H1 (cell line): ENCODE measurements at regions not wholly inside any gene's neighbourhood (a gene's known extent, or its start where the extent isn't known, plus 50 kb on each side); places are given as distances from the start of the nearest gene placed in this dataset.

Source experiments
- CTCF ChIA-PET: fragments of 300-600 bp; sonication (Branson Sonifier 250); formaldehyde crosslinking; loops from one replicate; lab custom pipeline; 2021; ENCODE audit not compliant: partially characterized antibody; lab: Charles Lee
- POLR2A ChIA-PET: fragments of 300-600 bp; sonication (Branson Sonifier 250); formaldehyde crosslinking; loops from one replicate; lab custom pipeline; 2021; ENCODE audit warnings: inconsistent platforms; ENCODE audit not compliant: partially characterized antibody; lab: Charles Lee
- DNase-seq, 2 experiments: peaks; one replicate each; pipeline versions ENCODE4 v3.0.0 to v3.0.0-alpha.2; 2010 to 2022; ENCODE audit warnings: low spot score in 2 of 2, low read depth in 1 of 2, mixed read lengths in 1 of 2
- FAIRE-seq: peaks from 2 replicates; lab custom pipeline; 2011; peaks lifted over from hg19 to GRCh38; lab: Jason Lieb, UNC
- H2AFZ ChIP-seq: 2 replicates; pipeline ENCODE4 v1.8.1; 2012; ENCODE audit warnings: low read length, inconsistent platforms
- H2AK5ac ChIP-seq: 2 replicates; pipeline ENCODE4 v1.6.1; 2013; ENCODE audit warnings: low read depth, low read length
- H2BK120ac ChIP-seq: replicated peaks from 2 replicates; pipeline ENCODE3; 2013; ENCODE audit warnings: low read depth, low read length, inconsistent platforms
- H2BK12ac ChIP-seq: 2 replicates; pipeline ENCODE4 v1.6.1; 2013; ENCODE audit warnings: low read depth, low read length
- H2BK15ac ChIP-seq: 2 replicates; pipeline ENCODE4 v1.6.1; 2013; ENCODE audit warnings: low read length
- H2BK20ac ChIP-seq: 2 replicates; pipeline ENCODE4 v1.6.1; 2013; ENCODE audit warnings: low read length
- H2BK5ac ChIP-seq: 2 replicates; pipeline ENCODE4 v1.6.1; 2013; ENCODE audit warnings: low read depth, low read length
- H3K14ac ChIP-seq: 2 replicates; pipeline ENCODE4 v1.6.1; 2013; ENCODE audit warnings: inconsistent platforms; ENCODE audit not compliant: insufficient read length
- H3K18ac ChIP-seq: 2 replicates; pipeline ENCODE4 v1.6.1; 2013; ENCODE audit warnings: low read length; ENCODE audit errors: extremely low read depth
- H3K23ac ChIP-seq: 2 replicates; pipeline ENCODE4 v1.6.1; 2013; ENCODE audit warnings: inconsistent platforms; ENCODE audit not compliant: insufficient read length
- H3K23me2 ChIP-seq: 2 replicates; pipeline ENCODE4 v1.6.1; 2013; ENCODE audit warnings: low read depth, low read length
- H3K27ac ChIP-seq: 2 replicates; pipeline ENCODE4 v1.6.1; 2011; ENCODE audit warnings: low read depth, low read length, inconsistent platforms
- H3K27me3 ChIP-seq, 4 experiments: replicated peaks in 1 of 4; 1 replicate in 1 of 4; 2 replicates in 3 of 4; pipeline versions ENCODE4 v1.6.1 to v1.8.1; 2011 to 2013; ENCODE audit warnings: low read length in 3 of 4, mild to moderate bottlenecking in 3 of 4, inconsistent platforms in 2 of 4, mixed read lengths in 2 of 4, moderate library complexity in 1 of 4; ENCODE audit not compliant: control insufficient read depth in 3 of 4, insufficient read depth in 3 of 4; ENCODE audit errors: extremely low read depth in 1 of 4
- H3K36me3 ChIP-seq, 4 experiments: 2 replicates each; pipeline versions ENCODE4 v1.6.1 to v1.8.1; 2011 to 2013; ENCODE audit warnings: mild to moderate bottlenecking in 4 of 4, low read length in 3 of 4, moderate library complexity in 2 of 4, control low read depth in 1 of 4, inconsistent platforms in 1 of 4; ENCODE audit not compliant: insufficient read depth in 4 of 4, control insufficient read depth in 2 of 4
- H3K4ac ChIP-seq: replicated peaks from 2 replicates; pipeline ENCODE3; 2013; ENCODE audit warnings: low read length, low read depth, mixed read lengths, inconsistent platforms; ENCODE audit not compliant: insufficient read length
- H3K4me1 ChIP-seq, 4 experiments: replicated peaks in 1 of 4; 1 replicate in 1 of 4; 2 replicates in 3 of 4; pipeline versions ENCODE4 v1.6.1 to v1.8.1; 2011 to 2013; ENCODE audit warnings: low read length in 3 of 4, inconsistent platforms in 2 of 4, mixed read lengths in 1 of 4; ENCODE audit not compliant: insufficient read depth in 4 of 4, control insufficient read depth in 3 of 4
- H3K4me2 ChIP-seq, 2 experiments: 2 replicates each; pipeline versions ENCODE4 v1.6.1 to v1.8.1; 2011 to 2013; ENCODE audit warnings: low read depth in 2 of 2, low read length in 2 of 2, control low read depth in 1 of 2, inconsistent platforms in 1 of 2, mild to moderate bottlenecking in 1 of 2; ENCODE audit not compliant: insufficient read depth in 1 of 2
- H3K4me3 ChIP-seq, 4 experiments: fragments of 200-600, 300-600 bp in 1 of 4; sonication (generic), shearing (Covaris generic), sonication (Bioruptor Twin) in 1 of 4; 2 replicates each; pipeline versions ENCODE4 v1.5.1 to v1.8.1; 2011 to 2016; ENCODE audit warnings: low read length in 4 of 4, low read depth in 3 of 4, control low read depth in 2 of 4, inconsistent platforms in 2 of 4, mild to moderate bottlenecking in 2 of 4, mixed read lengths in 1 of 4, moderate library complexity in 1 of 4; ENCODE audit not compliant: insufficient read depth in 2 of 4; ENCODE audit errors: extremely low read depth in 1 of 4
- H3K56ac ChIP-seq: replicated peaks from 2 replicates; pipeline ENCODE3; 2013; ENCODE audit warnings: low read depth, mild to moderate bottlenecking, mixed read lengths, low read length, inconsistent platforms; ENCODE audit not compliant: insufficient read length
- H3K79me1 ChIP-seq: 2 replicates; pipeline ENCODE4 v1.6.1; 2013; ENCODE audit warnings: low read depth, low read length, control low read depth
- H3K79me2 ChIP-seq, 2 experiments: 2 replicates each; pipeline versions ENCODE4 v1.6.1 to v1.8.1; 2012 to 2013; ENCODE audit warnings: low read length in 2 of 2, mild to moderate bottlenecking in 2 of 2, inconsistent platforms in 1 of 2; ENCODE audit not compliant: insufficient read depth in 2 of 2, control insufficient read depth in 1 of 2
- H3K9ac ChIP-seq, 4 experiments: replicated peaks in 1 of 4; 1 replicate in 1 of 4; 2 replicates in 3 of 4; pipeline versions ENCODE4 v1.6.1 to v1.8.1; 2011 to 2013; ENCODE audit warnings: low read depth in 3 of 4, low read length in 3 of 4, control low read depth in 2 of 4, mild to moderate bottlenecking in 2 of 4, moderate library complexity in 2 of 4, inconsistent platforms in 1 of 4; ENCODE audit errors: extremely low read depth in 1 of 4
- H3K9me3 ChIP-seq, 2 experiments: 2 replicates each; pipeline versions ENCODE4 v1.6.1 to v1.8.1; 2012 to 2013; ENCODE audit warnings: mild to moderate bottlenecking in 2 of 2, moderate library complexity in 2 of 2, control low read depth in 1 of 2, inconsistent platforms in 1 of 2, low read depth in 1 of 2, low read length in 1 of 2, mixed read lengths in 1 of 2; ENCODE audit not compliant: insufficient read depth in 2 of 2
- H4K20me1 ChIP-seq, 2 experiments: replicated peaks in 1 of 2; 2 replicates each; pipeline versions ENCODE3 to v1.8.1; 2011 to 2013; ENCODE audit warnings: inconsistent platforms in 2 of 2, low read length in 2 of 2, mild to moderate bottlenecking in 1 of 2; ENCODE audit not compliant: insufficient read depth in 2 of 2, control insufficient read depth in 1 of 2
- H4K5ac ChIP-seq: 2 replicates; pipeline ENCODE4 v1.6.1; 2013; ENCODE audit warnings: low read length, low read depth, mixed read lengths, inconsistent platforms; ENCODE audit not compliant: insufficient read length
- H4K8ac ChIP-seq: 2 replicates; pipeline ENCODE4 v1.8.0; 2013; ENCODE audit warnings: mild to moderate bottlenecking, moderate library complexity, low read length, inconsistent platforms; ENCODE audit not compliant: insufficient read depth; ENCODE audit errors: extremely low read depth
- H4K91ac ChIP-seq: replicated peaks from 2 replicates; pipeline ENCODE3; 2013; ENCODE audit warnings: low read length, mixed read lengths, inconsistent platforms; ENCODE audit not compliant: insufficient read length
- ASH2L ChIP-seq: fragments of 200-600, 300-600 bp; sonication (generic); IDR thresholded peaks from one replicate; pipeline ENCODE4 v1.7.1; 2017; ENCODE audit warnings: low read length
- GTF2F1 ChIP-seq: IDR thresholded peaks from 2 replicates; pipeline ENCODE4 v1.6.1; 2012; ENCODE audit warnings: low read depth, low read length, improper control_type of control experiment, borderline replicate concordance
- NANOG ChIP-seq: IDR thresholded peaks from 2 replicates; pipeline ENCODE4 v1.6.1; 2011; ENCODE audit warnings: low read length, low read depth, mild to moderate bottlenecking, inconsistent platforms; ENCODE audit not compliant: insufficient read depth, poor library complexity, severe bottlenecking
- NRF1 ChIP-seq: IDR thresholded peaks from 2 replicates; pipeline ENCODE4 v1.6.1; 2011; ENCODE audit warnings: mild to moderate bottlenecking, low read depth, low read length, improper control_type of control experiment
- PHF8 ChIP-seq: fragments of 200-600 bp; sonication (generic); conservative IDR thresholded peaks from 2 replicates; pipeline ENCODE4 v1.7.1; 2012; ENCODE audit warnings: low read depth, mild to moderate bottlenecking, inconsistent platforms, low read length, moderate library complexity
- SIRT6 ChIP-seq: IDR thresholded peaks from one replicate; pipeline ENCODE4 v1.7.1; 2012; ENCODE audit warnings: low read length, inconsistent platforms
- WGBS, 2 experiments: shearing (Covaris generic) in 1 of 2; methylation state at CpG; one replicate each; pipeline versions ENCODE4 v1.1.6 to v1.1.7; 2013 to 2015; ENCODE audit warnings: low lambda C conversion rate in 2 of 2, mixed read lengths in 2 of 2, inconsistent platforms in 1 of 2, low coverage in 1 of 2, missing lambda C conversion rate in 1 of 2; ENCODE audit not compliant: insufficient replicate concordance in 2 of 2, insufficient coverage in 1 of 2, insufficient read length in 1 of 2; ENCODE audit errors: extremely low coverage in 1 of 2, missing lambda C conversion rate in 1 of 2; 5-methylcytosine and 5-hydroxymethylcytosine counted together

- Histone ChIP-seq H3K9me3 (peaks cover under 1 to 3% of the 10 kb centered on the region in 2 experiments; a peak in 1 of 4 replicates), H4K8ac (no peak overlapping the region), H3K56ac (no peak overlapping the region), H3K18ac (no peak overlapping the region), H3K27ac (no peak overlapping the region), H3K27me3 (no peaks in the 10 kb centered on the region), H4K91ac (no peak overlapping the region), H3K23ac (no peak overlapping the region), H3K4me1 (no peaks in the 10 kb centered on the region), H3K79me1 (no peaks in the 10 kb centered on the region), H3K4me3 (no peak overlapping the region), H2BK5ac (no peak overlapping the region), H3K36me3 (no peaks in the 10 kb centered on the region), H3K79me2 (no peaks in the 10 kb centered on the region), H2BK20ac (no peak overlapping the region), H3K4me2 (no peak overlapping the region), H3K14ac (no peak overlapping the region), H2BK12ac (no peak overlapping the region), H4K20me1 (no peaks in the 10 kb centered on the region), H2BK120ac (no peak overlapping the region), H3K23me2 (no peaks in the 10 kb centered on the region), H2BK15ac (no peak overlapping the region), H2AK5ac (no peak overlapping the region), H3K9ac (no peak overlapping the region), H3K4ac (no peak overlapping the region), H4K5ac (no peak overlapping the region), H2AFZ (no peak overlapping the region; the same call in 1 of the 2 replicates)
- TF ChIP-seq NANOG (no peak), PHF8 (no peak), NRF1 (no peak), ASH2L (no peak), GTF2F1 (no peak), SIRT6 (no peak)
- POLR2A ChIA-PET: no interaction called here
- DNase-seq: no peak
- 98% methylated on average over 4 of the region's 4 CpGs; no CpG with 5 or more reads in 1 of the 2 experiments for WGBS, 2 experiments
- CTCF ChIA-PET: no interaction called here
- FAIRE-seq: no peak
Observed at GRCh38 chr4:132094017-132094416, 1055.1 kb upstream of the PCDH10 start.
